ENCODE measurements at regions not wholly inside any gene's neighbourhood (a gene's known extent, or its start where the extent isn't known, plus 50 kb on each side); places are given as distances from the start of the nearest gene placed in this dataset.
A peak's percentile ranks its signal among the peaks of the same experiment; 100 is the strongest.

- DNase-seq = peak; percentile 2
These were observed 210.0 kb downstream of the KLHL4 start for GRCh38 chrX:87727620-87728019.

GRCh38 chrX:87728024-87728423 is 210.4 kb downstream of the KLHL4 start:
- DNase-seq = no peak

GRCh38 chrX:87728459-87728858 is 210.9 kb downstream of the KLHL4 start:
- peak; percentile 7 for DNase-seq

- DNase-seq = no peak
These were observed 214.5 kb downstream of the KLHL4 start for GRCh38 chrX:87732133-87732532.

- no peak for DNase-seq
These were observed 219.0 kb downstream of the KLHL4 start for GRCh38 chrX:87736576-87736975.

GRCh38 chrX:87744391-87744790 is 226.8 kb downstream of the KLHL4 start:
- no peak for DNase-seq

GRCh38 chrX:87755493-87755892 is 237.9 kb downstream of the KLHL4 start:
- DNase-seq = no peak

GRCh38 chrX:87788976-87789375 is 271.4 kb downstream of the KLHL4 start:
- no peak for DNase-seq

GRCh38 chrX:87798039-87798438 is 280.4 kb downstream of the KLHL4 start:
- no peak for DNase-seq

- no peak for DNase-seq
These were observed 288.4 kb downstream of the KLHL4 start for GRCh38 chrX:87805829-87806490.

- no peak for DNase-seq
These were observed 291.1 kb downstream of the KLHL4 start for GRCh38 chrX:87808576-87809243.

- DNase-seq = no peak
These were observed 296.0 kb downstream of the KLHL4 start for GRCh38 chrX:87813566-87813965.

- DNase-seq = no peak
These were observed 329.4 kb downstream of the KLHL4 start for GRCh38 chrX:87846956-87847355.

- peak; percentile 12 for DNase-seq
These were observed 355.8 kb downstream of the KLHL4 start for GRCh38 chrX:87873347-87873941.

- DNase-seq = no peak
These were observed 356.4 kb downstream of the KLHL4 start for GRCh38 chrX:87874043-87874442.

- DNase-seq = no peak
These were observed 361.3 kb downstream of the KLHL4 start for GRCh38 chrX:87878926-87879325.

GRCh38 chrX:87890437-87890836 is 372.8 kb downstream of the KLHL4 start:
- DNase-seq = no peak

- DNase-seq = no peak
These were observed 377.8 kb downstream of the KLHL4 start for GRCh38 chrX:87895421-87895820.

GRCh38 chrX:87896057-87896456 is 378.5 kb downstream of the KLHL4 start:
- DNase-seq = no peak

- no peak for DNase-seq
These were observed 382.8 kb downstream of the KLHL4 start for GRCh38 chrX:87900320-87900908.

GRCh38 chrX:87901060-87901459 is 383.5 kb downstream of the KLHL4 start:
- no peak for DNase-seq

GRCh38 chrX:87914726-87915125 is 397.1 kb downstream of the KLHL4 start:
- no peak for DNase-seq

GRCh38 chrX:87924619-87925018 is 407.0 kb downstream of the KLHL4 start:
- no peak for DNase-seq

- no peak for DNase-seq
These were observed 424.2 kb downstream of the KLHL4 start for GRCh38 chrX:87941841-87942240.
